Neural crest cell (in vitro differentiated cells): ENCODE measurements at regions not wholly inside any gene's neighbourhood (a gene's known extent, or its start where the extent isn't known, plus 50 kb on each side); places are given as distances from the start of the nearest gene placed in this dataset.
A peak's percentile ranks its signal among the peaks of the same experiment; 100 is the strongest.

ENCODE experiments used
- DNase-seq: peaks from one replicate; pipeline ENCODE4 v3.0.0; 2021; ENCODE audit warnings: low read depth, mixed read lengths, low spot score
- H3K27ac Mint-ChIP-seq: one replicate; pipeline ENCODE4 v1.8.0; 2021; ENCODE audit warnings: mild to moderate bottlenecking, mixed read lengths; ENCODE audit not compliant: unreplicated experiment
- H3K27me3 Mint-ChIP-seq: 2 replicates; pipeline ENCODE4 v1.8.0; 2021; ENCODE audit warnings: low read depth, mild to moderate bottlenecking, mixed read lengths
- H3K36me3 Mint-ChIP-seq: 2 replicates; pipeline ENCODE4 v1.8.0; 2021; ENCODE audit warnings: low read depth, mild to moderate bottlenecking, mixed read lengths
- H3K4me1 Mint-ChIP-seq: 2 replicates; pipeline ENCODE4 v1.8.0; 2021; ENCODE audit warnings: mixed read lengths
- H3K4me3 Mint-ChIP-seq: one replicate; pipeline ENCODE4 v1.8.0; 2021; ENCODE audit warnings: mild to moderate bottlenecking, mixed read lengths
- H3K9me3 Mint-ChIP-seq: 2 replicates; pipeline ENCODE4 v1.8.0; 2021; ENCODE audit warnings: mixed read lengths
- TF ChIP-seq, protein P1 (sequence below): fragments of 200-600 bp; sonication (generic); conservative IDR thresholded peaks from 2 replicates; pipeline ENCODE4 v1.5.0; 2021; ENCODE audit warnings: antibody characterized with exemption, mild to moderate bottlenecking

DNA sequence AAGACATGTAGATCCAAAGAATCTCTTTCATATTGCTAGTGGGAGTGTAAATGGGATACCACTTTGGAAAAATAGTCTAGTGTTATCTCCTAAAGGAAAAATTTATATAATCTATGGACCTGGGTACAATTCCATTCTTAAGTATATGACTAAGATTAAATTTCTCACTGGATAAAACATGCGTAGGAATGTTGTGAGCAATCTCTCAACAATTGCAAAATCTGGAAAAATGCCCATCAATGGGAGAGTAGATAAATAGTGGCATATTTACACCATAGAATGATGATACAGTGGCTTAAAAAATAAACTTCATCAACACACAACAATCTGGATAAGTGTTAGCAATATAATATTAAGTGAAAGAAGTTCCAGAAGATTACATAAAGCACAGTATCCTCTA is 469.5 kb downstream of the MAN2A1 start:
- Mint-ChIP-seq H3K4me3 (no peak overlapping the region), H3K4me1 (peaks cover 13% of the 10 kb centered on the region), H3K36me3 (no peaks in the 10 kb centered on the region), H3K27me3 (no peaks in the 10 kb centered on the region), H3K9me3 (no peaks in the 10 kb centered on the region), H3K27ac (no peak overlapping the region)
- DNase-seq, result no peak
- TF ChIP-seq, protein P1, sequence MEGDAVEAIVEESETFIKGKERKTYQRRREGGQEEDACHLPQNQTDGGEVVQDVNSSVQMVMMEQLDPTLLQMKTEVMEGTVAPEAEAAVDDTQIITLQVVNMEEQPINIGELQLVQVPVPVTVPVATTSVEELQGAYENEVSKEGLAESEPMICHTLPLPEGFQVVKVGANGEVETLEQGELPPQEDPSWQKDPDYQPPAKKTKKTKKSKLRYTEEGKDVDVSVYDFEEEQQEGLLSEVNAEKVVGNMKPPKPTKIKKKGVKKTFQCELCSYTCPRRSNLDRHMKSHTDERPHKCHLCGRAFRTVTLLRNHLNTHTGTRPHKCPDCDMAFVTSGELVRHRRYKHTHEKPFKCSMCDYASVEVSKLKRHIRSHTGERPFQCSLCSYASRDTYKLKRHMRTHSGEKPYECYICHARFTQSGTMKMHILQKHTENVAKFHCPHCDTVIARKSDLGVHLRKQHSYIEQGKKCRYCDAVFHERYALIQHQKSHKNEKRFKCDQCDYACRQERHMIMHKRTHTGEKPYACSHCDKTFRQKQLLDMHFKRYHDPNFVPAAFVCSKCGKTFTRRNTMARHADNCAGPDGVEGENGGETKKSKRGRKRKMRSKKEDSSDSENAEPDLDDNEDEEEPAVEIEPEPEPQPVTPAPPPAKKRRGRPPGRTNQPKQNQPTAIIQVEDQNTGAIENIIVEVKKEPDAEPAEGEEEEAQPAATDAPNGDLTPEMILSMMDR, result no peak

DNA sequence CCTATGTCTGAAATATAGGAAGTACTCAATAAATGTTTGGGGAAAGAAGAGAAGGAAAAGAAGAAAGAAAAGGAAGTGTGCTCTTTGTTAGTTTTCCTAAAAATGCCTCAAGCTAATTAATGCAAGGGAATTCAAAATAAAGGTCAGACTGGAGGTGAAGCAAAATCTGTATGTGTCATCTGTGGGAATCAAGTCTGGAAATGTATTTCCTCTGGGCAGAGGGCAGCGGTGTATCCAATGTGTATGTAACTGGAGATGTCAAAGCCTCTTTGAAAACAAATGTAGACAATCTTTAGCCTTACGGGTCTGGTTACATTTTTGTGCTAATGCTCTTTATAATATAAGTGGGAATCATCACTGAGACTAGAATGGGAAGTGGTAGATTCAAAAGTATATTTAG is 471.4 kb downstream of the MAN2A1 start:
- Mint-ChIP-seq H3K4me1 (peaks cover 13% of the 10 kb centered on the region), H3K9me3 (no peaks in the 10 kb centered on the region), H3K4me3 (no peak overlapping the region), H3K27ac (no peak overlapping the region), H3K36me3 (no peaks in the 10 kb centered on the region), H3K27me3 (no peaks in the 10 kb centered on the region)
- DNase-seq, result no peak
- TF ChIP-seq, protein P1, result no peak

DNA sequence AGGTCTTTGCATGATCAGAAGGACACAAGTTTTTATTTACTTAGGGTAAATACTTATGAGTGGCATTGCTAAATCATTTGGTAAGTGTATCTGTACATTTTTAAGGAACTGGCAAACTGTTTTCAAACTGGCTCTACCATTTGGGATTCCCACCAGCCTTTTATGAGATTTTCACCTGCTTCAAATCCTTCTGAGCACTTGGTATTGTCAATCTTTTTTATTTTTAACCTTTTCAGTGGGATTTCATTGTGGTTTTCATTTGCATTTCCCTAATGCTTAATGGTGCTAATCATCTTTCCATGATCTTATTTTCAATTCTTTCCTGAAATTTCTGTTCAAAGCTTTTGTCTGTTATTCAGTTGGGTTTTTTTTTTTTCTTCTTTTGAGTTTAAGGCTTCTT is 475.6 kb downstream of the MAN2A1 start:
- Mint-ChIP-seq H3K9me3 (peaks cover under 1% of the 10 kb centered on the region), H3K36me3 (peaks cover under 1% of the 10 kb centered on the region), H3K4me1 (peaks cover 13% of the 10 kb centered on the region), H3K27me3 (no peaks in the 10 kb centered on the region), H3K27ac (no peak overlapping the region), H3K4me3 (no peak overlapping the region)
- TF ChIP-seq, protein P1, result no peak
- DNase-seq, result no peak

DNA sequence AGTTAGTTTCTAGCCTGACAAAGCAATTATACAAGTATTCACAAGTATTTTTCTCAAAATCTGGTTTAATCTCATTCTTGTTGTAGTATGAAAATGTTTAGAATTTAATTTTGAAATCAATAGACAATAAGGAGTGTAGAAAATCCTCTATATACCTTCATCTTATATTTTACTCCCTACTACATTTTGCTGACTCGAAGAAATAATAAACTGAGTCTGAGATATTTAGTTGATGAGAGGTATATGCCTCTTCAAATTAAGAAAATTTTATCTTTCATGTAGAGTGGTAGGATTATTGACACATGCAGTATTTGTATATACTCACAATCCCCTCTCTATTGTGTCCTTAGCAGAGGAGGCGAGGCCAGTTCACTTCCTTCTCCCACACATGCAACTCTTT is 477.7 kb downstream of the MAN2A1 start:
- TF ChIP-seq, protein P1, result no peak
- H3K27me3 Mint-ChIP-seq, result no peaks in the 10 kb centered on the region
- H3K9me3 Mint-ChIP-seq, result peaks cover 8% of the 10 kb centered on the region
- no peak overlapping the region for H3K4me3 Mint-ChIP-seq
- H3K4me1 Mint-ChIP-seq, result no peaks in the 10 kb centered on the region
- H3K27ac Mint-ChIP-seq, result no peak overlapping the region
- no peak for DNase-seq
- H3K36me3 Mint-ChIP-seq, result peaks cover 4% of the 10 kb centered on the region

DNA sequence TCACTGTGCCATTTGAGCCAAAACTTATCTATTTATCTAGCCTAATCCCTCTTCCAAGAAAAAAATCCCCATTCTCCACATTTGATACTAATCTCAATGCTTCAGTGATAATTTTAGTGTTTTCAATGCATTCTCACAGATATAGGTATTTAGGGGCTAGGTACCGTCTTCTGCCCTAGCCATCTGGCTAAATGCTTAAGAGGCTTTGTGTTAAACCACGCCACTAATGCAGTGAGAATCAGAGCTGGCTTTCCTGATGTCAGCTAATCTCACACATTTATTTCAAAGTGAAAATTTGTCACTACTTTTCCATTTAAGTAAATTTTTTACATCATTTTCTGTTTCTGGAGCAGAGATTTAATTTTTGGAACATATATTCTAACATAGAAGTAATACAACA is 479.7 kb downstream of the MAN2A1 start:
- Mint-ChIP-seq H3K27me3 (no peaks in the 10 kb centered on the region), H3K9me3 (peaks cover 8% of the 10 kb centered on the region), H3K36me3 (peaks cover 4% of the 10 kb centered on the region), H3K4me3 (no peak overlapping the region), H3K27ac (no peak overlapping the region), H3K4me1 (no peaks in the 10 kb centered on the region)
- DNase-seq, result no peak
- TF ChIP-seq, protein P1, result no peak

DNA sequence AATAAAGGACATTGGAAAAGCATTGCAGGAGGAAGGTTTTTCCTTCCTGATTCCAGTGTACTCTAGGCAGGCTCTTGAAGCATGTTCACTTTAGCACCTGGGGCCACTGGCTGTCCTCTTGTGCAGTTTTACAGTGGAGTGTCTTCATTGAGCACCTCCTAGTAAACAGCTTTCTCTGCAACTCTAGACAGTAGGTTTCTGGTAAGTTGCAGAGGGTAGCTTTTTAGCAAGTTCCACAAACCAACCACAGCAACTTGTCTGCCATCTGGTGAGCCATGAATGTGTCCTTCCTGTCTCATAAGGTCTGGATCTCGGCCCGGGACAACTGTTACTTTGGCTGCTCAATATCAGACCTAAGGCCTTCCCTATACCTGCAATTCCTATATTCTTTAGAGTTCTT is 488.0 kb downstream of the MAN2A1 start:
- TF ChIP-seq, protein P1, result no peak
- Mint-ChIP-seq H3K4me3 (no peak overlapping the region), H3K9me3 (peaks cover 5% of the 10 kb centered on the region), H3K27me3 (no peaks in the 10 kb centered on the region), H3K4me1 (peaks cover 19% of the 10 kb centered on the region), H3K27ac (peak overlapping the region; percentile 35), H3K36me3 (peaks cover 5% of the 10 kb centered on the region)
- DNase-seq, result no peak
